DOHH2 (cell line): ENCODE measurements at regions not wholly inside any gene's neighbourhood (a gene's known extent, or its start where the extent isn't known, plus 50 kb on each side); places are given as distances from the start of the nearest gene placed in this dataset.

Experiments
- H3F3A ChIP-seq: fragments of 200-600 bp; sonication (generic), shearing (Covaris generic); 2 replicates; pipeline ENCODE4 v1.6.0; 2016; ENCODE audit warnings: antibody characterized with exemption, mild to moderate bottlenecking; ENCODE audit not compliant: control insufficient read depth, insufficient read depth
- H3K27ac ChIP-seq: fragments of 200-600 bp; sonication (generic); 2 replicates; pipeline ENCODE4 v1.5.1; 2014; ENCODE audit warnings: low read depth, mild to moderate bottlenecking, low read length, moderate library complexity
- H3K27me3 ChIP-seq: fragments of 200-600 bp; sonication (generic); 2 replicates; pipeline ENCODE4 v1.6.1; 2014; ENCODE audit warnings: mild to moderate bottlenecking, low read length, mixed read lengths; ENCODE audit not compliant: control insufficient read depth
- H3K36me3 ChIP-seq: fragments of 200-600 bp; sonication (generic); 2 replicates; pipeline ENCODE4 v1.6.1; 2014; ENCODE audit warnings: mild to moderate bottlenecking, low read length, moderate library complexity, mixed read lengths; ENCODE audit not compliant: control insufficient read depth
- H3K4me1 ChIP-seq: fragments of 200-600 bp; sonication (generic); 2 replicates; pipeline ENCODE4 v1.6.1; 2014; ENCODE audit warnings: mild to moderate bottlenecking, low read length, mixed read lengths; ENCODE audit not compliant: control insufficient read depth
- H3K4me2 ChIP-seq: fragments of 200-600 bp; sonication (generic); 2 replicates; pipeline ENCODE4 v1.6.0; 2014; ENCODE audit warnings: mild to moderate bottlenecking, low read length, moderate library complexity
- H3K4me3 ChIP-seq: fragments of 200-600 bp; sonication (generic); 2 replicates; pipeline ENCODE4 v1.5.1; 2014; ENCODE audit warnings: mild to moderate bottlenecking, low read length, mixed read lengths
- H3K79me2 ChIP-seq: fragments of 200-600 bp; sonication (generic); 2 replicates; pipeline ENCODE4 v1.6.1; 2014; ENCODE audit warnings: mild to moderate bottlenecking, low read length, mixed read lengths; ENCODE audit not compliant: control insufficient read depth
- H3K9me2 ChIP-seq: fragments of 200-600 bp; sonication (generic); replicated peaks from 2 replicates; pipeline ENCODE4 v1.6.1; 2014; ENCODE audit warnings: mild to moderate bottlenecking, low read length, mixed read lengths; ENCODE audit not compliant: control insufficient read depth
- H3K9me3 ChIP-seq: fragments of 200-600 bp; sonication (generic); 2 replicates; pipeline ENCODE4 v1.6.1; 2014; ENCODE audit warnings: antibody characterized with exemption, low read length, mixed read lengths; ENCODE audit not compliant: control insufficient read depth, insufficient read depth
- H4K20me1 ChIP-seq: fragments of 200-600 bp; sonication (generic); 2 replicates; pipeline ENCODE4 v1.6.0; 2014; ENCODE audit warnings: low read depth, mild to moderate bottlenecking, antibody characterized with exemption, low read length, moderate library complexity; ENCODE audit not compliant: control insufficient read depth, insufficient read depth
- CTCF ChIP-seq: fragments of 200-600 bp; sonication (generic); IDR thresholded peaks from one replicate; pipeline ENCODE4 v1.5.1; 2014; ENCODE audit warnings: antibody characterized with exemption, mild to moderate bottlenecking, low read depth, low read length; ENCODE audit not compliant: poor library complexity, severe bottlenecking
- EZH2phosphoT487 ChIP-seq: fragments of 200-600 bp; sonication (generic); IDR thresholded peaks from 2 replicates; pipeline ENCODE4 v1.6.1; 2017; ENCODE audit warnings: borderline replicate concordance, mild to moderate bottlenecking, antibody characterized with exemption, low read length, moderate library complexity, mixed read lengths

GRCh38 chr13:21238267-21238666 is 61.8 kb downstream of the MRPL57 start:
- TF ChIP-seq CTCF (no peak), EZH2phosphoT487 (no peak)
- no peaks in the 10 kb centered on the region for H3K4me1 ChIP-seq

GRCh38 chr13:21240586-21240985 is 64.1 kb downstream of the MRPL57 start:
- H3K27me3 ChIP-seq: no peaks in the 10 kb centered on the region; the same call in 1 of the 2 replicates
- H3K9me2 ChIP-seq: no peaks in the 10 kb centered on the region
- no peaks in the 10 kb centered on the region for H3F3A ChIP-seq
- H3K79me2 ChIP-seq: no peaks in the 10 kb centered on the region
- no peak overlapping the region for H3K4me2 ChIP-seq
- no peaks in the 10 kb centered on the region for H3K4me1 ChIP-seq
- no peaks in the 10 kb centered on the region for H3K9me3 ChIP-seq
- no peak overlapping the region for H3K27ac ChIP-seq
- no peaks in the 10 kb centered on the region for H4K20me1 ChIP-seq
- TF ChIP-seq EZH2phosphoT487 (no peak), CTCF (no peak)
- H3K36me3 ChIP-seq: no peaks in the 10 kb centered on the region
- H3K4me3 ChIP-seq: no peak overlapping the region

More at GRCh38 chr13:21238267-21238666, 61.8 kb downstream of the MRPL57 start:
- Histone ChIP-seq H3K4me2 (no peak overlapping the region), H3K27me3 (no peaks in the 10 kb centered on the region; the same call in 1 of the 2 replicates), H3F3A (no peaks in the 10 kb centered on the region), H3K79me2 (no peaks in the 10 kb centered on the region), H3K4me3 (no peak overlapping the region), H3K27ac (no peak overlapping the region), H3K9me3 (no peaks in the 10 kb centered on the region), H3K9me2 (no peaks in the 10 kb centered on the region), H4K20me1 (no peaks in the 10 kb centered on the region), H3K36me3 (no peaks in the 10 kb centered on the region)

- Histone ChIP-seq H3F3A (no peaks in the 10 kb centered on the region), H3K79me2 (no peaks in the 10 kb centered on the region), H3K36me3 (no peaks in the 10 kb centered on the region), H3K27ac (no peak overlapping the region), H3K4me1 (no peaks in the 10 kb centered on the region), H3K9me3 (no peaks in the 10 kb centered on the region), H3K9me2 (no peaks in the 10 kb centered on the region), H3K27me3 (no peaks in the 10 kb centered on the region; the same call in 1 of the 2 replicates), H4K20me1 (no peaks in the 10 kb centered on the region), H3K4me2 (no peak overlapping the region), H3K4me3 (no peak overlapping the region)
- TF ChIP-seq CTCF: peak; percentile 34
- TF ChIP-seq EZH2phosphoT487: no peak
Observed at GRCh38 chr13:21242236-21242635, 65.8 kb downstream of the MRPL57 start.
